Stimulated activated CD8-positive, alpha-beta memory T cell treated with anti-CD3 and anti-CD28 coated beads, Interleukin-15, amount 100 ng/mL, for 24 hours (primary cell): ENCODE measurements at regions not wholly inside any gene's neighbourhood (a gene's known extent, or its start where the extent isn't known, plus 50 kb on each side); places are given as distances from the start of the nearest gene placed in this dataset.

ENCODE experiments used
- DNase-seq: peaks from one replicate; pipeline ENCODE4 v3.0.0-alpha.2; 2020; ENCODE audit warnings: low read depth

DNA sequence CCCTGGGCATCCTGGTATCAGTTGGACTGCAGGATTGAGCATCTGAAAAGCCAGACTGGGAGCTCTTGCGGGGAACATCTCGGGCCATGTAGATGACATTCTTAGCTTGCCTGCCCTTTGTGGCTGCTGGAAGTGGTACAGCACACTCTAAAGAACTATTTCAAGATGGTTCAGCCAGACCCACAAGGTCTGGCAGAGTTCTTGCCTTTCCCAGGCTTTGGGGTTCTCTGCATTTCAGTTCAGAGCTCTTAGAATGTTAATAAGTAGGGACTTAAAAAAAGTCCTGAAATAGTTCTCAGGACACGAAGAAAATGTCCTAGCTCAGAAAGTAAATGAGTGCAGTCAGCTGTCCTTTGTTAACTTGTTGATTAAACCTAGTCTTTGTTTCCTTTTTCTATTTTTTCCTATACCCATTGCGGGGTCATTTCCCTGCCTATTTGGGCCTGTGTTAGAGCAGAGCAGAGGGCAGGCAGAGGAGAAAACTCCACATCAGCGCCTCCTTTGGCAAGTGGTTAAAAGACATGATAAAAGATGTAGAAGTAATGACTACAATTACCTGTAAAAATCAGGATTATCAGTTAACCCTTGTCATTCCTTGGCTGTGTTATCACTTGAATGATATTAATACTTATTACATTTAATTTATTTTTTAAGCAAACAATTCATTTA lies 291.5 kb downstream of the ZSWIM6 start:
- DNase-seq, result no peak

DNA sequence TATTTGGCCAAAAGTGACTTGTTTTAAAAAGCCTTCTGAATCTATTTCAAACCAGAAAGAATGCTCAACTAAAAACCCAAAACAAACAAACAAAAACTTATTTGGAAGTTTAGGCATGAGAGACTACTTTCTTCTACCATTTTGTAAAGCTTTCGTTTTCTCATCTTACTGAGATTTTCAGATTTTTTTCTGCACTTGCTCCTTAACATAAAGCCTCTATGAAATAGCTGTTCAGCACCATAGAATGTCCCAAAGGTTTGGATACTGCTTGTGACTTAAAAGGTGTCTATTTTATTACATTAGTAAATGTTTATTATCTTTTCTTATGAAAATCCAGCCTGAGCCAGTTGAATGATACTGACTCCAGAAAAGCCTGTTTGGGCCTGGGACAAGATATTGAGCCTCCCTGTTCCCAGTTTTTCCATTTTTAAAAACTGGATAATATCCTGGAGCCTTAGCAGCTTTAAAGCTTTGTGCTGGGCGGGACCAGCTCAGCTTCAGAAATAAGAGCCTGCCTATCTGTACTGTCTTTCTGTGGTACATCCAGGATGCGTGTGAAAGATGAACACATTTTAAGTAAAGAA lies 292.6 kb downstream of the ZSWIM6 start:
- DNase-seq, result no peak

DNA sequence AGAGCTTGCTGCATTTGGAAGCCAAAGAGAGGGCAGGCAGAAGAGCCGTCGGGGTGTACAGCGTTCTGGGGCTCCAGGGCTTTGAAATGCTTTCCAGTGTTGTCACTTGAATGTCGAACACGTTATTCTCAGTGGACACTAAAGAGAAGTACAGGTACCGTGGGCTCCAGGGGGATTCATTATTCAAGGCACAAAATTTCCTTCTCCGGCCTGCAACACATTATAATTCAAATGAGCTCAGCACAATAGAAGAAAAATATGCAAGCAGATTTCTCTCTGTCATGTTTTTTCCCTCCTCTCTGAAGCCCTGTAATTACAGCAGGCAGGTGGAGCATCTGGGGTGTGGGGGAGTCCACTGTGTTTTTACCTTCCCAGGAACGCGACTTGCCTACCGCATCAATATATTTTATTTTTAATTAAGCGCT lies 293.1 kb downstream of the ZSWIM6 start:
- no peak for DNase-seq

DNA sequence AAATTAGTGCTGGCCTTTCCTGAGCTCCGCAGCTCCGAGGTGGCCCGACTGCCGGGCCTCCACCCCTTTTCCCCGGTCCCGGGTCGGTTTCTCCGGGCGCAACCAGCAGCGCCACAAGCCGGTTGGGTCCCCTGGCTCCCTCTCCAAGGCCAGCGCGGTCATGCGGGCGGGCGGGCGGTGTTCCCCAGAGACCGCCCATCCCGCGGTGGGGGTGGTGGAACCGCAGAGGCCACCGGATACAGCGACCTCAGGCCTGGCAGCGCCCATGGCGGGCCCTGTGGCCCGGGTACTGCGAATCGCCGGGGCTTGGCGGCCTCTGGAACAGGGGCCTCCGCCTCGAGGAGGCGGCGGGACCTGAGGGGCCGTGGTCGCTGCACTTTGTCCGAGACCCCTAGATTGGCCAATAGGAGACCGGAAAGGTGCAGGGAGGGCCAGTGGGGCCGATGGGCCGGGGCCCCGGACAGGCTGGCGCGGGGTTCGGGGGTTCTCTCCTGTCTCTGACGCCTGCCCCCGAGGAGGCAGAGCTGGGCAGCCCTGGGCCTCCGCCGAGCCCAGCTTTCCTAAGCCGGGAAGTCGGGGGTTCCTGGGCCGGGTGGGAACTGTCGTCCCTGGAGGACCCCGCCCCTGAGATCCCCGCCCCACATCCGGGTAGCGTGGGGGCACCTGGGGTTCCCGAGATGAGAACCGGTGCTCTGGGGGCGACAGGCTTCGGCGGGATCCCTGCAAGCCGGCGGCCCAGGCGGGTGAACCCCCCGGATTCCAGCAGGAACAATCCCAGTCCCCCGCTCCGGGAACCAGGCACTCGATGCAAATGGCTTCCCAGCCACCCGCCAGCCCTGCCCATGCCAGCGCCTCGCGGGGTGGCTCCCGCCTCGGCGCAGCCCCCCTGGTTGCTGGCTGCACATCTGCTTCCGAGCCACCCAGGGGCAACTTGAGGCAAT lies 293.9 kb downstream of the ZSWIM6 start:
- no peak for DNase-seq

DNA sequence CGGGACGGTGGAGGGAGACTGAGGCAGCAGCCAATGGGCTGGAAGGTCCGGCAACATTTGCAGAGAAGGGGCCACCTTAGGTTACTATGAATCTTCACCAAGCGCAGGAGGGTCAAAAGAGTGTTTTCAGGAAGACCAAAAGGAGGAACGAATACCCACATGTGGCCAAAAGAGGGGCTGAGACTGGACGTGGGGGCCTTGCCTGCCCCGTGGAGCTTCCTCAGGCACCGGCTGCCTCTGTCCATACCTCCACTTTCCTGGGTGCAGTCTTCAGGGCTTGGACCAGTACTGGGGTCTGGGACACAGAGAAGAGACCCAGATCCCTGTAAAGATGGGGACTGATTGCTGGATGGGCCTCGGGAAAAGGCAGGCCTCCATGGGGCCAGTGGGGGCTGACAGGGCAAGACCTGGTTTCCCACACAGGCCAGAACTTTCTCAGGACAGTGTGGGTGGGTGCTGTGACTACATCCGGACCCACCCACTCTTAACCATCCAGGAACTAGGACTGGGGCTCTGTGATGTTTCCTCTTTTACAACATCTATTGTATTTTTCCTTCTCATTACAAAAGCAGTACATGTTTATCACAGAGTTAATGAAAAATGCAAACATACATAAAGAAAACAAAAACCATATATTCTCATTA lies 294.7 kb downstream of the ZSWIM6 start:
- DNase-seq, result no peak

DNA sequence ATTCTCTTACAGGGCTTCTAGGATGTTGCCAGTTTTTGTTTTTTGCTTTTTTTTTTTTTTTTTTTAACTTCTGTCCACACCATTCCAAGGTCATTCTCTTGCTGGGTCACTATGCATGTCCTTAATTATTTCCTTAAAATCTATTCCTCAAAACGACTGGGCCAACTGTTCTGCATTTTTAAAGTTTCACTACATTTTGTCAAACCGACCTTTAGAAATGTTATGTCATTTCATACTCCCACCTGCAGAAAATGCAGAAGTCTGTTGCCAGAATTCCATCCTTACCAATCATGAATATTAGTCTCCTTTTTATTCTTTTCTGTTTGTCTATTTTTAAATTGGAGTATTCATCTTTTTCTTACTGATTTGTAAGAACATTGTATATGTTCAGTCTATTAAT lies 295.5 kb downstream of the ZSWIM6 start:
- DNase-seq, result no peak

DNA sequence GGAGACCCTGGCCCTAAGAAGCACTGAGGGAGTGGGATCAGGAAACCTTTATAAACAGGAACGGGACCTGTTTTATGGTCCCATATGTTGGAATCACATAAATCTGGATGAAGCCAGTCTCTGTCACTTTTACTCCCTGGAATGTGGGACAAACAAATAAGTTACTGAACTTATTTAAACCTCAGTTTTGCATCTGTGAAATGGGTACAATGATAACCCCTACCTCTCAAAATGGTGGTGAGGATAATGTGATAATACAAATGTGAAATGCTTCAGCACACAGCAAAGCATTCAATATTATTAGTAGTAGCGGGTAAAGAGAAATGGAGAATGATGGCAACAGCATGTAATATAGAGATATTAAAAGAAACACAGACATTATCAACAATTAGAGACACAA lies 298.9 kb downstream of the ZSWIM6 start:
- DNase-seq, result no peak

DNA sequence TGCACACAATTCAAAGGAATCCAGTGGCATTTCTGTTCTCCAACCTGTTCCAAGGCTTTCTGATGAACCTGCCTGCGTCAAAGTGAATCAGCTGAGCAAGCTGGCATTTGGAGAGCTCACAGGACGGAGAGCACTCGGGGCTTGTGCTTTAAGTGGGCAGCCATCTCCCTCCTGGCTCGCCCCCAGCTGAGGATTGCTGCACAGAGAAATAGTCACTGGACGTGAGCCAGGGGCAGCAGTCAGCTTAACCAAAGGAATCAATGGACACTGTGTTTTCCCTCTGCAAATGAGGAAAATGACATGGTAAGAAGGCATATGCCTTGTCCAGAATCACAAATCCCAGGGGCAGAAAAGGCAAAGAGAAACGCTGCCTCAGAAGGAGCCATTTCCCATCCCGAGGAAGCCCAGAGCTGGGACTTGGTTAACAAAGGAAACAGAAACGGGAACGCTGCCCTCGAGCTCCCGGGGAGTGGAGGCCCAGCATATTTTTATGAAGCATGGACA lies 299.4 kb downstream of the ZSWIM6 start:
- DNase-seq, result no peak

DNA sequence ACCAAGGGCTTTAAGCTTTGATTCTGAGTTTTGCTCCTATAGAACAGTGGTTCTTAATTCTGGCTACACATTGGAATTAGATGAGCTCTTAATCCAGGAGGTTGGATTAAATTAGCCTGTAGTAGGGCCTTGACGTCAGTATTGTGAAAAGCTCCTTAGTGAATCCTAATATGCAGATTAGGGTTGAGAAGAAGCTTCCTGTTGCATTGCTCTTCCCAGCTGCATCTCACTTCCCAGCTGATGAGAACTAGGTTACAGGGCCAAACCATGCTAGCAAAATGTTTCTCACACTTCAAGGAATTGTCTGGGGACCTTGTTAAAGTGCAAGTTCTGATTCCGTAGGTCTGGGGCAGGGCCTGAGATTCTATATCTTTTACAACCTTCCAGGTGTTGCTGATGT lies 300.0 kb downstream of the ZSWIM6 start:
- no peak for DNase-seq

DNA sequence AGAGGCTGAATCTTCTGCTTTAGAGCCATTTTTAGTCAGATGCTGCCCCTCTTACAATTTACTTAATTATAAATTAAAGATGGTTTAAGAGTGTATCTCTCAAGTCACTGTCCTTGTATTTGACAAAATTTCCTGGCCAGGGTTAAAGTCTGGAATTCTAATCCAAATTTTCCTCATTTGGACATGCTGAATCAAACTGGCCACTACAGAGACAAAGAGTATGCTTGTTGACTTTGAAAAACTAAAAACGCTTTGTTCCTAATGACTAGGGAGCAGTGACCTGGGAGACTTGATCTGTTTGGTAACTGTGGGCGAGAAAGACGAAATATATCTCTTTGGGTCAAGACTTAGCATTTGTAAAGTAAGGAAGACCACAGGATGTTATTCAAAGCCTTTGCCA lies 303.2 kb downstream of the ZSWIM6 start:
- DNase-seq, result no peak

DNA sequence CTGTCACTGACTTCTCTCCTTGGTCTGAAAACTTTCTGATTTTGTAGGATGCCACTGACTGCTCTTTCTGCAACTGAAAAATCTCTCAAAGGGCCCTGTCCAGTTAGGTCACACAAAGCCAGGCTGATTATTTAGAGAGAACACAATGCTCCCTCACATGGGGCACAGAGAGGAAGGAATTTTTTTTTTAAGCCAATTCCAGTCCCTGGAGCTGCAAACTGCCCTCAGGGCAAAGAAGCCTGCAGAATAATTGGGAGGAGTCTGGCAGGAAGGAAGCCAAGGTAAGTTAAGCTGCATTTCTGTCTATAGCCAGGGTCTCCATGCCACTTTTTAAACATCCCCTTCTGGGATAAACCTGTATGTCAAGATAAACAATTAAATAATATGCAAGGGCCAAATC lies 305.5 kb downstream of the ZSWIM6 start:
- no peak for DNase-seq

DNA sequence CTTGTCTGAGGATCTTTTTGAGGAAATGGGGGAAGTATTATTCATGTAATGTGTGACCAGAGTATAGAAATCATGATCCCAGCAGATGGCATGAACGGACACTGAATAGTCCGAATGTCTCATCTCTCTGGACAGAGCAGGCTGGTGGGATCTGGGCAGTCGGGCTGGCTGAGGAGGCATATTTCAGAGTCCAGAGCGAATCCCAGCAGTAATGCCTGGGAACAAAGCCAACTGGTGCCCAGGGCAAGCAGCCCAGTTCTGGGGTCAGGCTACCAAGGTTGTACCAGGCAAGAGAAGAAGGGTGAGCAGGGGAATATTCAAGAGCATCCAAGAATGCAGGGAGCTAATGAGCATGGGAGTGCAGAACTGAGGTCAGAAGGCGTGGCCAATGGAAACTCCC lies 306.4 kb downstream of the ZSWIM6 start:
- DNase-seq, result no peak

DNA sequence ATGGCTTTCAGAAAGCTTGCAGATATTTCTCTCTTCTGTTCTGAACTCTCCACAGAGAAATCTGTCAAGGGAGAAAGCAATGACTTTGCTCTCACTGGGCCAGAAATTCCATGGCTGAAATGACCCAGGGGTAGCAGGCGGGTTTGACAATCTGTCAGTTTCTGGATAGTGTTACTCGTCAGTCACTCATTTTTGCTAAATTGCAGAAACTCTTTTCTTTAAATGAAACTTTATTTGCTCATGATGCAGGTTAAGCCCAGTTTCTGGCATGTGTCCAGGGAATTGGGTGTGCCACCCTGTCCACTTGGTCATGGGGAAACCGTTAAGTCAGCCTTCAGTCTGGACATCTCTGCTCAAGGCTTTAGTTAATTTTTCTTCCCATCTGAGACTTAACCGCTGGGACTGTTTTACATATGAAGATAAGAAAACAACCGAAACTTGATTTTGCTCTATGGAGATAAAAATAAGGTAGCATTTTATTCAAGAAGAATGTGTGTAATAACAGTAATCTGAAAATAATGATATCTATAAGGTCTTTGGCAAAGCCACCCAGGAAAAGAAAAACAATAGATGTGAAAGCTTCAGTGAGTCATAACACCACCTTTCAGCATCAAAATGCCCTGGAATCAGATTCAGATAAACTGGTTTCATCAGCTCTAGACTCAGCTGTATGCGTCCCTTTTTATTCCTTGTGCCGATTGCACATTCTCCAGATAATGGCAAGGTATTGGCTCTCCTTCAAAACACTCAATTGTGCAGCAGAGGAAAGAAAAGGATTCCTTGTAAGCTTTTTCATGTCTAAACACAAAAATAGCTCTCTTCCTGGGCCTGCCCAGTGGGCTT lies 308.3 kb downstream of the ZSWIM6 start:
- DNase-seq, result no peak

DNA sequence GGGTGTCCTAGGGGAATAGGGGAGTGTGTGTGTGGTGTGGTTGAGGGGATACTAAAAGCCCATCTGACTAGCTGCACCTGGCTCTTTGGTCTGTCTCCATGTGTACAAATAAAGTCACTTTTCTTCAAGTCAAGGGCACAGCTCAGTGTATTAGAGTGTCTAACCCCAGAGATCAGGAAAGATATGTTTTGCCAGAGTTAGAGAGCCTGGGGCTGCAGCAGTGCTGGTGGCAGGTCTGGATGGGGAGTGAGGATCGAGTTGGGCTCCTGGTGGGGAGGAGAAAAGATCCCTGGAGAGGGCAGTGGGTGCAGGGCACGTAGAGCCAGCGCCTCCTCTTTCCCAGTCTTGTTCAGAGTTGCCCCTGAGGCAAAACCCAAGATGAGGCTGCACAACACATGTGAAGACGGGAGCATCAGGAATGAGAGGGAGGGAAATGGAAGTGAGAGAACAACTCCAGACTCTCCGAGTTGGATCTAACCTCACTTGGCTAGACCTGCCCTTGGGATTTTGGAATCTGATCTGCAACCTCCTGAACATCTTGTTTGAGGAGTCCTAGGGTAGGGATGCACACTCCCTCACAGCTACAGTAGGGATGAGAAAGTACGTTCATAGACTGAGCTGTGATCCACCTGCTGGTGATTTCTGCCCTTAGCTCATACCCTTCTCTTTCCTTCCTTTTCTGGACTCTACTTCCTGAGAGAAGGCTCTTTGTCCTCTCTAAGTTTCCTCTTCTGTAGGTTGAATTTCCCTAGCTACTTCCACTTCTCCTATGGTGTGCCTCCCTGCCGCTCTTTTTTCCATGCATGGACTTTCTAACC lies 309.9 kb downstream of the ZSWIM6 start:
- no peak for DNase-seq

DNA sequence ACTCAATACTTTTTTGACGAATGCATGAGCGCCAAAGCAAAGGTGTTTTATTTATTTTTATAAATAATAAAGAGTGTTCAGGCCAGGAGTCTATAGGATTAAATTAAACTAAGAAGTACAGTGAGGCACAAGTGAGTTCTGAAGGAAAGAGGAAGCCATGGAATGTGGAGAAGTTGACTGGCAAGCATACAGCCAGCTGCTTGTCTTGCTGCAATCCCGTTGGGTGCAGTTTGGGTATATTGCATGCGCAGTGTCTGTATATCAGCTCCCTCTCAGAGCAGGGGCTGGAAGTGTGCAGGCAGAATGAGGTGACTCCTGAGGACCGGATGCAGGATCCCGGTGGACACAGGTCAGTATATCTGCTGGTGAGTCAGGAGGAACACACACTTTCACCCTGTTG lies 315.6 kb downstream of the ZSWIM6 start:
- no peak for DNase-seq

DNA sequence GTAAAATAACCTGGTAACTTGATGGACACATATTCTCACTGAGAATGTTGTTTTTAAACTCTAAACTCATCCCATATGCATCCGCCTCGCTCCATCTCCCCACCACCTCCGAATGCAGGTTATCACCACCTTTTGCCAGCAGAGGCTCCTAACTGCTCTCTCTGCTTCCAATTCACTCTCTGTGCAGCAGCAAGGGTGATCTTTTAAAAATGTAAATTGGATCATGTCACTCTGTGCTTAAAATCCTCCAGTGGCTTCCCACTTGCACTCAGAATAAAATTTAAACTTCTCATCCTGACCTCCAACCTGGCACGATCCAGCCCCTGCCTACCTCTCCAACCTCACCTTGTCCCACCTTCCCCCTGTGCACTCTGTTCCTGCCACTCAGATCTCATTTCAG lies 317.2 kb downstream of the ZSWIM6 start:
- no peak for DNase-seq

DNA sequence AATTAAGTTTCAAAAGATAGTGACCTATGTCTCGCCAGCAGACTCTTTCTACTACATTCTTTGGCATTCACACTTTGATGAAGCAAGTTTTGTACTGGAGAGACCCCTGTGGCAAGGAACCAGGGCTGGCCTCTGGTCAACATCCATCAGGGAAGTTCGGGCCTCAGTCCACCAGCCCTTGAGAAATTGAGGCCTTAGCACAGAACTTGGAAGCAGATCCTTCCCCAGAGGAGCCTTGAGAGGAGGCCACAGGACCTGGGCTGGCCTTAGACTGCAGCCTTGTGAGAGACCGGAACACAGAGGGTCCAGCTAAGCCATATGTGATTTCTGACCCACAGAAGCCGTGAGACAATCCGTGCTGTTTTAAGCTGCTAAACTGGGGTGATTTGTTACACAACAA lies 317.9 kb downstream of the ZSWIM6 start:
- no peak for DNase-seq

DNA sequence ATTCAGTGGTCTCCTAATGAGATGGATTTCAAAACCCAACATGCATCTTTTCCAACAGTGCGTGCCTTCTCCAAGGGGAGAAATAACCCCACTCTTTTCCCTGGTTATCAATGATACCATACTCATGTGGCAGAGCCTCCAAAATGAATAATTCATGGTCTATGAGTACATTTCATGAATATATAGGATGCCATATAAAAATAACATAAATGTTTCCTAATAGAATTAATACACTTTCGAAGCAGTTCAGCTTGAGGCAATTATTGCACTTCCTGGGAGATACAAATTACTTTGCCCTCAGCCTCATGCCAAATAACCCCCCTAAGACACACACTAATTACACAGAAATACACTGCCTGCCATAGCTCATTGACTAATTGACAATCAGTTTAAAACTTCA lies 318.6 kb downstream of the ZSWIM6 start:
- DNase-seq, result no peak

DNA sequence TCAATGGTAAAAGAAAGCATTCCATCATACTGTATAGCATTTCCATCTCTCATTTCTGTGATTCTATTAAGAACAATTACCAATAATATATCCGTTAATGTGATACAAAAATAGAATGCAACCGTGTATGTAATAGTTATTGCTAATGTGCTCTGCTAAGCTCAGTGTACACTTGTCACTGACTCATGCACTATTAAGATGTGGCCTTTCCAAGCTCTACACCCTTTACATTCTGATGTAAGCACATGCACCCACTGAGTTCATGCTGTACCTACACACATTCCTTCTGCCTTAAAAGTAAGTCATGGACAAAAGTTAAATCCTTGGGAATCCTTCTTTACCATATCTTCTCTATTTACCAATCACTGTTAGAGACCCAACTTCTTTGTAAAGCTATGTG lies 319.1 kb downstream of the ZSWIM6 start:
- no peak for DNase-seq

DNA sequence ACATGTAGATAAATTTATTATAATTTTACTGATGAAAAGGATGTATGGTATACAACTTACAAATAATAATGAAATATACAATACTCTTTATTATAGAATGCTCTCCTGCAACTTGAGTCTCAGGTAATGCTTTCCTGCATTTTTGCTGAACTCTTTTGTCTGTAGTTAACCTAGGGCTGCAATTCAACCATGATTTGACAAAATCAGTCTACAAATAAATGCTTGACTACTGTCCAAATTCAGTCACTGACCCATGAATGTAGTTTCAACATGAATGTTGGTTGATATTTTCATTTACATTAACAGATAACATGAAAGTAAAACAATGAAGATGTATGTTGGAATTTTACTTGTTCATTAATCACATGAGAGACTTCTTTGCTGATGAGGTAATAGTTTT lies 320.9 kb downstream of the ZSWIM6 start:
- no peak for DNase-seq
